CD14-positive monocyte (primary cell): ENCODE measurements at regions not wholly inside any gene's neighbourhood (a gene's known extent, or its start where the extent isn't known, plus 50 kb on each side); places are given as distances from the start of the nearest gene placed in this dataset.

Experiments used
- DNase-seq, 3 donors: peaks; one replicate each; pipeline ENCODE4 v3.0.0-alpha.2; 2011 to 2022
- H2AFZ ChIP-seq: 2 replicates; pipeline ENCODE4 v1.6.0; 2012; ENCODE audit warnings: mild to moderate bottlenecking, low read depth, low read length, inconsistent platforms; ENCODE audit not compliant: insufficient read depth, poor library complexity, severe bottlenecking
- H3K27ac ChIP-seq, 2 donors: 1 replicate in 1 of 2; 2 replicates in 1 of 2; pipeline ENCODE4 v1.5.1; 2012 to 2013; ENCODE audit warnings: low read length in 2 of 2, control low read depth in 1 of 2, inconsistent platforms in 1 of 2, low read depth in 1 of 2, mild to moderate bottlenecking in 1 of 2
- H3K27me3 ChIP-seq, 2 donors: one replicate each; pipeline versions ENCODE4 v1.6.0 to v1.6.1; 2011 to 2013; ENCODE audit warnings: low read length in 2 of 2; ENCODE audit not compliant: control insufficient read depth in 2 of 2, insufficient read depth in 2 of 2
- H3K36me3 ChIP-seq, 2 donors: replicated peaks in 1 of 2; 1 replicate in 1 of 2; 2 replicates in 1 of 2; pipeline versions ENCODE4 v1.5.1 to v1.6.1; 2012 to 2013; ENCODE audit warnings: low read length in 2 of 2, control low read depth in 1 of 2, inconsistent platforms in 1 of 2, mild to moderate bottlenecking in 1 of 2; ENCODE audit not compliant: insufficient read depth in 2 of 2, control insufficient read depth in 1 of 2
- H3K4me1 ChIP-seq, 2 donors: 1 replicate in 1 of 2; 2 replicates in 1 of 2; pipeline versions ENCODE4 v1.5.1 to v1.6.1; 2012 to 2013; ENCODE audit warnings: low read length in 2 of 2, control low read depth in 1 of 2, inconsistent platforms in 1 of 2, mild to moderate bottlenecking in 1 of 2, moderate library complexity in 1 of 2; ENCODE audit not compliant: insufficient read depth in 2 of 2, control insufficient read depth in 1 of 2
- H3K4me2 ChIP-seq: replicated peaks from 2 replicates; pipeline ENCODE3; 2012; ENCODE audit warnings: low read length, moderate library complexity, mild to moderate bottlenecking; ENCODE audit not compliant: poor library complexity, severe bottlenecking; ENCODE audit errors: extremely low read depth
- H3K4me3 ChIP-seq, 3 experiments: fragments of 200-600 bp in 1 of 3; sonication (generic) in 1 of 3; replicated peaks in 1 of 3; 1 replicate in 2 of 3; 2 replicates in 1 of 3; pipeline ENCODE4 v1.5.1; 2011 to 2013; ENCODE audit warnings: low read length in 3 of 3, mild to moderate bottlenecking in 3 of 3, control low read depth in 2 of 3, low read depth in 2 of 3, inconsistent platforms in 1 of 3, moderate library complexity in 1 of 3
- H3K79me2 ChIP-seq: 2 replicates; pipeline ENCODE4 v1.6.0; 2012; ENCODE audit warnings: mild to moderate bottlenecking, control low read depth, inconsistent platforms, low read length, moderate library complexity; ENCODE audit not compliant: insufficient read depth
- H3K9ac ChIP-seq: 2 replicates; pipeline ENCODE4 v1.6.0; 2017; ENCODE audit warnings: low read length, mild to moderate bottlenecking; ENCODE audit not compliant: insufficient read depth, poor library complexity, severe bottlenecking
- H3K9me3 ChIP-seq, 2 donors: replicated peaks in 1 of 2; 1 replicate in 1 of 2; 2 replicates in 1 of 2; pipeline versions ENCODE4 v1.5.1 to v1.6.1; 2012 to 2013; ENCODE audit warnings: low read length in 2 of 2, control low read depth in 1 of 2; ENCODE audit not compliant: control insufficient read depth in 1 of 2, insufficient read depth in 1 of 2
- H4K20me1 ChIP-seq: 2 replicates; pipeline ENCODE4 v1.6.0; 2012; ENCODE audit warnings: mild to moderate bottlenecking, low read length, control low read depth, moderate library complexity; ENCODE audit not compliant: insufficient read depth
- H3K27ac Mint-ChIP-seq, 7 donors: one replicate each; pipeline ENCODE4 v1.8.0; 2020; ENCODE audit warnings: mild to moderate bottlenecking in 7 of 7, mixed read lengths in 7 of 7, moderate library complexity in 6 of 7, inconsistent platforms in 2 of 7
- H3K27me3 Mint-ChIP-seq, 3 donors: one replicate each; pipeline ENCODE4 v1.8.0; 2021 to 2022; ENCODE audit warnings: low read depth in 3 of 3, mild to moderate bottlenecking in 3 of 3, mixed read lengths in 3 of 3, moderate library complexity in 3 of 3, inconsistent platforms in 1 of 3
- H3K36me3 Mint-ChIP-seq, 2 donors: one replicate each; pipeline ENCODE4 v1.8.0; 2020; ENCODE audit warnings: mixed read lengths in 2 of 2, inconsistent platforms in 1 of 2, mild to moderate bottlenecking in 1 of 2
- H3K4me1 Mint-ChIP-seq: one replicate; pipeline ENCODE4 v1.8.0; 2020; ENCODE audit warnings: mild to moderate bottlenecking, mixed read lengths
- H3K4me3 Mint-ChIP-seq, 2 donors: one replicate each; pipeline ENCODE4 v1.8.0; 2020; ENCODE audit warnings: mild to moderate bottlenecking in 2 of 2, mixed read lengths in 2 of 2, moderate library complexity in 1 of 2
- H3K9me3 Mint-ChIP-seq, 7 donors: one replicate each; pipeline ENCODE4 v1.8.0; 2020 to 2022; ENCODE audit warnings: mixed read lengths in 7 of 7, mild to moderate bottlenecking in 6 of 7, moderate library complexity in 6 of 7, inconsistent platforms in 2 of 7
- CTCF ChIP-seq: fragments of 200-600 bp; IDR thresholded peaks from one replicate; pipeline ENCODE4 v1.8.0; 2022; ENCODE audit warnings: antibody characterized with exemption, mild to moderate bottlenecking
- WGBS: methylation state at CpG from one replicate; pipeline ENCODE4 v1.1.5; 2013; ENCODE audit warnings: missing lambda C conversion rate; ENCODE audit not compliant: insufficient coverage; 5-methylcytosine and 5-hydroxymethylcytosine counted together
- intact Hi-C, 2 donors: fragments of 100-400 bp; cut with micrococcal nuclease; formaldehyde crosslinking; loops; one replicate each; pipeline versions ENCODE4 v1.15.0 to v1.15.1; 2023

- Histone ChIP-seq H3K36me3 (no peaks in the 10 kb centered on the region), H4K20me1 (no peaks in the 10 kb centered on the region), H3K9me3 (no peaks in the 10 kb centered on the region), H3K4me1 (no peaks in the 10 kb centered on the region), H3K27ac (no peak overlapping the region), H2AFZ (no peak overlapping the region), H3K79me2 (no peaks in the 10 kb centered on the region), H3K4me3 (no peak overlapping the region), H3K4me2 (no peak overlapping the region), H3K27me3 (no peaks in the 10 kb centered on the region), H3K9ac (no peak overlapping the region)
- DNase-seq, result no peak
- Mint-ChIP-seq H3K36me3 (no peaks in the 10 kb centered on the region), H3K4me3 (no peak overlapping the region), H3K4me1 (no peaks in the 10 kb centered on the region), H3K27ac (no peak overlapping the region), H3K27me3 (peaks cover 0 to 2% (median 0%) of the 10 kb centered on the region in 3 donors), H3K9me3 (peaks cover 0 to 2% (median 0%) of the 10 kb centered on the region in 7 donors)
- 95% methylated on average over 2 of the region's 5 CpGs for WGBS
- TF ChIP-seq CTCF, result no peak
- intact Hi-C loops, result no loop called here
Observed at GRCh38 chr6:132995009-132995408, 180.6 kb downstream of the RPS12 start.

DNA sequence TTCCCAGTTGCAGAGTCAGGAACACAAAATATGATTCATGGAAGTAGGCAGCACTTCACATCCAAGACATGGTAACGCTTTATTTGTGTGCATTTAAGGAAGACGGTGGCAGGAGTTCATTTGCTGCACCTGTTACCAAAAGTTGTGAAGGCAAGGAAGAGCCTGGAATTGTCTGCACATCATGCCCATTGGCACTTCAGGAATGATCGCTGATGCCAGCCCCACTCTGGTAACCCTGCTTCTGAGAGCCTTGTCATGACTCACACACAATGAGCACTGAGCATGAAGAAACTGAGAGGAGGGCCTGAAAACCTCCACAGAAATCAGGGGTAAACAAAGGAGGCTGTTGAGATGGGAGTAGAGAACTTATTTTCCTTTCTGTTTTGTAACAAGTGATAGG, 181.1 kb downstream of the RPS12 start:
- Histone ChIP-seq H3K9me3 (no peaks in the 10 kb centered on the region), H3K4me2 (no peak overlapping the region), H3K4me3 (no peak overlapping the region), H3K36me3 (no peaks in the 10 kb centered on the region), H3K79me2 (no peaks in the 10 kb centered on the region), H4K20me1 (no peaks in the 10 kb centered on the region), H3K4me1 (no peaks in the 10 kb centered on the region), H3K27ac (no peak overlapping the region), H3K27me3 (no peaks in the 10 kb centered on the region), H3K9ac (no peak overlapping the region), H2AFZ (no peak overlapping the region)
- H3K27ac Mint-ChIP-seq, result no peak overlapping the region
- H3K27me3 Mint-ChIP-seq, result peaks cover 0 to 2% (median 0%) of the 10 kb centered on the region in 3 donors
- TF ChIP-seq CTCF, result no peak
- H3K4me1 Mint-ChIP-seq, result no peaks in the 10 kb centered on the region
- H3K9me3 Mint-ChIP-seq, result peaks cover 0 to 2% (median 0%) of the 10 kb centered on the region in 7 donors
- 100% methylated on average over 3 of the region's 3 CpGs for WGBS
- DNase-seq, result no peak
- no peak overlapping the region for H3K4me3 Mint-ChIP-seq
- intact Hi-C loops, result no loop called here
- no peaks in the 10 kb centered on the region for H3K36me3 Mint-ChIP-seq
